HAP-1 (cell line): ENCODE measurements at regions not wholly inside any gene's neighbourhood (a gene's known extent, or its start where the extent isn't known, plus 50 kb on each side); places are given as distances from the start of the nearest gene placed in this dataset.

Experiments
- DNase-seq, 2 experiments: peaks; one replicate each; pipeline ENCODE4 v3.0.0-alpha.2; 2016 to 2020; ENCODE audit warnings: low spot score in 2 of 2
- H3K27me3 ChIP-seq: fragments of 250-450 bp; sonication (Bioruptor Pico); 2 replicates; pipeline ENCODE4 v1.5.1; 2020; ENCODE audit warnings: low read depth, mild to moderate bottlenecking, moderate library complexity
- H3K36me3 ChIP-seq: fragments of 250-450 bp; sonication (Bioruptor Pico); replicated peaks from 2 replicates; pipeline ENCODE4 v1.5.1; 2020; ENCODE audit warnings: mild to moderate bottlenecking
- H3K4me1 ChIP-seq: fragments of 250-450 bp; sonication (Bioruptor Pico); 2 replicates; pipeline ENCODE4 v1.5.1; 2020; ENCODE audit warnings: mild to moderate bottlenecking
- H3K4me3 ChIP-seq: fragments of 250-450 bp; sonication (Bioruptor Pico); 2 replicates; pipeline ENCODE4 v1.5.1; 2020; ENCODE audit warnings: mild to moderate bottlenecking, moderate library complexity
- H3K9me3 ChIP-seq: fragments of 250-450 bp; sonication (Bioruptor Pico); 2 replicates; pipeline ENCODE4 v1.5.1; 2020; ENCODE audit warnings: mild to moderate bottlenecking, moderate library complexity
- in situ Hi-C: fragments of 300-500 bp; cut with MboI; formaldehyde crosslinking; loops from 3 replicates; pipeline ENCODE4 v1.14.3; 2020; ENCODE audit warnings: low sequenced_read_pairs, inconsistent platforms, mixed read lengths

DNA sequence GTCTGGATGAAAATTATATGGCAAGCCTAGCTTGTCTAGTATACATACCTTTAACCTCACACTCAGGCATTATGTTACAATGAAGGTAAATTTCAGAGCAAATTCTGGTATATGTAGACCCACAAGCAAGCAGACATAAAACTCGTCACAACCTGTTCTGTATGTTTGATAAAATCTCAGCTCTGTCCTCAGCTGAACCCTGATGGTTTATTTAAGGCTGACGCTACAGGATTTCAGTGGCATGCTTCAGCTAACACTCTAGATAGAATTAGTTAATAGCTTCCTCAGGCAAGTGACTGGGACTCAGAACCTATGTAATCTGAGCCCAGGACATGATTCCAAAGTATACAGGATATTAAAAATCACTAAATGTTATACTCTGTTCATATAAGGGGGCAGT, 68.2 kb upstream of the MC2R start:
- in situ Hi-C loops, result loop anchor here (25.0 kb wide), 1 partner anchor 104 kb away; no protein-coding TSS in a partner anchor
- no peak for DNase-seq

DNA sequence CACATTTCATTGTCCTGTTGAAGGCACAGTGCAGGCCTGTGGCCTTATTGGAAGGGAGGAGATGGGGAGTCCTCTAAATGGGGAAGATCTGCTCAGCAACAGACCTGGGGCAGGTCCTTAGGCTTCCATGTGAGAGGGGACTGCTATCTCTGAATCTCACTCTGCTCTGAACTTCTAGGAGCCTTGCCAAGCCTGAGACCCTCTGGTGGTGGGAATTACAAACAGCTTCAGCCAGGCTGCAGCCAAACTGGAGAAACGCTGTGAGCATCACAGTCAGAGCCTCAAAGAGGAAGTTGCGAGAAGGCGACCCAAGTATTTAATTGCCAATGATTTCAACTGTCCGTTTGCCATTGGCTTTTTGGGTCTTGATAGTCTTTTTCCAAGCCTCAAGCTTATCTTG, 66.8 kb upstream of the MC2R start:
- no peaks in the 10 kb centered on the region for H3K9me3 ChIP-seq
- DNase-seq, result no peak
- no peaks in the 10 kb centered on the region for H3K27me3 ChIP-seq
- no peaks in the 10 kb centered on the region for H3K36me3 ChIP-seq
- peaks cover 3% of the 10 kb centered on the region; the same call in 1 of the 2 replicates for H3K4me1 ChIP-seq
- H3K4me3 ChIP-seq, result no peak overlapping the region
- in situ Hi-C loops, result loop anchor here (25.0 kb wide), 1 partner anchor 105 kb away; no protein-coding TSS in a partner anchor

More for the DNA sequence above, 68.2 kb upstream of the MC2R start:
- H3K9me3 ChIP-seq, result no peaks in the 10 kb centered on the region
- no peaks in the 10 kb centered on the region for H3K27me3 ChIP-seq
- no peaks in the 10 kb centered on the region for H3K36me3 ChIP-seq
- H3K4me3 ChIP-seq, result no peak overlapping the region
- H3K4me1 ChIP-seq, result peaks cover 6% of the 10 kb centered on the region; the same call in 1 of the 2 replicates

DNA sequence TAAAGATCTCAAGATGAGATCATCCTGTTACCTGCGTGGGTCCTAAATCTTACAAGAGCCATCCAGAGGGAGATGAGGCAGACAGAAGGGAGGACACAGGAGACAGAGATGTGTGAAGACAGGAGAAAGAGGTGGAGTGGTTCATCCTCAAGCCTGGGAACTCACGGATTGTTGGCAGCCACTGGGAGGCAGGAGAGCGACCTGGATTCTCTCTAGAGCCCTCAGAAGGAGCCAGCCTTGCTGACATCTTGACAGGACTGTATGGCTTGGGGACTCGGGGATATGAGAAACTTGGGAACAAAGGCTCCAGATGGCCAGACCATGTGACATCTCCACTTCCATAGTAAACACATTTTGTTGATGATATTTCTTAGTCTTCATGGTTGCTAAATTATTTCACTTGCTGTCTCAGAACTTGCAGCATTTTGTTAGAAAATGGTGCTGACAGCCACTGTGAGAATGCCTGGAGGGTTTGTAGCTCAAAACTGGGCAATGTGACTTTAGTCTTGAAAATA, 57.8 kb upstream of the MC2R start:
- DNase-seq, result no peak
- Histone ChIP-seq H3K9me3 (no peaks in the 10 kb centered on the region), H3K36me3 (no peaks in the 10 kb centered on the region), H3K4me3 (no peak overlapping the region), H3K4me1 (no peaks in the 10 kb centered on the region), H3K27me3 (no peaks in the 10 kb centered on the region)
- in situ Hi-C loops, result no loop called here
